OCI-LY7 (cell line): ENCODE measurements at regions not wholly inside any gene's neighbourhood (a gene's known extent, or its start where the extent isn't known, plus 50 kb on each side); places are given as distances from the start of the nearest gene placed in this dataset.

Experiments used
- BruUV-seq: library from RNA; stranded (reverse); fragments of 400-500 nt; replicated peaks from 2 replicates; lab custom pipeline; 2021; lab: Mats Ljungman, UMichigan
- CTCF ChIA-PET: fragments of 300-600 bp; sonication (Branson Sonifier 250); formaldehyde crosslinking; loops from one replicate; lab custom pipeline; 2022; ENCODE audit warnings: antibody characterized with exemption; ENCODE audit not compliant: unreplicated experiment; lab: Charles Lee
- POLR2A ChIA-PET: fragments of 300-600 bp; sonication (Branson Sonifier 250); formaldehyde crosslinking; loops from one replicate; lab custom pipeline; 2022; ENCODE audit warnings: antibody characterized with exemption; lab: Charles Lee
- DNase-seq: peaks from one replicate; pipeline ENCODE4 v3.0.0-alpha.2; 2015; ENCODE audit warnings: low spot score
- H2AFZ ChIP-seq: fragments of 200-600 bp; sonication (generic), shearing (Covaris generic); 2 replicates; pipeline ENCODE4 v1.6.1; 2014; ENCODE audit warnings: mild to moderate bottlenecking, antibody characterized with exemption, low read length, moderate library complexity
- H3K27ac ChIP-seq: fragments of 200-600 bp; sonication (generic); 2 replicates; pipeline ENCODE4 v1.5.1; 2014; ENCODE audit warnings: mixed run types, low read depth, mild to moderate bottlenecking, moderate library complexity, low read length, inconsistent platforms; ENCODE audit not compliant: poor library complexity, severe bottlenecking
- H3K36me3 ChIP-seq: fragments of 200-600 bp; sonication (generic); 2 replicates; pipeline ENCODE4 v1.6.1; 2014; ENCODE audit warnings: mild to moderate bottlenecking, antibody characterized with exemption, low read length, moderate library complexity, mixed read lengths; ENCODE audit not compliant: insufficient read depth
- H3K4me1 ChIP-seq: fragments of 200-600 bp; sonication (generic); 2 replicates; pipeline ENCODE4 v1.5.1; 2014; ENCODE audit warnings: mild to moderate bottlenecking, low read length; ENCODE audit not compliant: insufficient read depth, poor library complexity, severe bottlenecking
- H3K4me2 ChIP-seq: fragments of 200-600 bp; sonication (generic); 2 replicates; pipeline ENCODE4 v1.6.1; 2014; ENCODE audit warnings: mild to moderate bottlenecking, low read length
- H3K4me3 ChIP-seq: fragments of 200-600 bp; sonication (generic); 2 replicates; pipeline ENCODE4 v1.5.1; 2014; ENCODE audit warnings: mild to moderate bottlenecking, low read depth, low read length; ENCODE audit not compliant: poor library complexity, severe bottlenecking
- H3K79me2 ChIP-seq: fragments of 200-600 bp; sonication (generic); 2 replicates; pipeline ENCODE4 v1.6.1; 2016; ENCODE audit warnings: low read depth, mild to moderate bottlenecking, low read length, moderate library complexity, mixed read lengths; ENCODE audit not compliant: insufficient read depth
- H3K9me2 ChIP-seq: fragments of 200-600 bp; sonication (generic); 2 replicates; pipeline ENCODE4 v1.6.1; 2016; ENCODE audit warnings: mild to moderate bottlenecking, low read length, mixed read lengths; ENCODE audit not compliant: insufficient read depth
- H3K9me3 ChIP-seq: fragments of 200-600 bp; sonication (generic); 2 replicates; pipeline ENCODE4 v1.6.1; 2014; ENCODE audit warnings: mild to moderate bottlenecking, mixed run types, low read length, mixed read lengths
- H4K20me1 ChIP-seq: fragments of 200-600 bp; sonication (generic); 2 replicates; pipeline ENCODE4 v1.6.1; 2014; ENCODE audit warnings: mild to moderate bottlenecking, antibody characterized with exemption, low read length, moderate library complexity, mixed read lengths; ENCODE audit not compliant: insufficient read depth
- CTCF ChIP-seq: fragments of 200-600 bp; sonication (generic); conservative IDR thresholded peaks from 2 replicates; pipeline ENCODE4 v1.5.1; 2014; ENCODE audit warnings: mild to moderate bottlenecking, antibody characterized with exemption, low read length, moderate library complexity, mixed read lengths
- EZH2phosphoT487 ChIP-seq: fragments of 200-600 bp; sonication (generic); IDR thresholded peaks from 2 replicates; pipeline ENCODE4 v1.6.1; 2018; ENCODE audit warnings: low read depth, borderline replicate concordance, mild to moderate bottlenecking, mixed run types, antibody characterized with exemption, low read length, moderate library complexity, mixed read lengths
- intact Hi-C: fragments of 100-400 bp; cut with micrococcal nuclease; formaldehyde crosslinking; loops from one replicate; pipeline ENCODE4 v1.10.0; 2022; ENCODE audit not compliant: unreplicated experiment

- POLR2A ChIA-PET, result interaction anchor here (0.6 kb wide), 1 partner anchor 154 kb away, joined by 3 read pairs; no protein-coding TSS in a partner anchor
- H3K9me2 ChIP-seq, result no peaks in the 10 kb centered on the region
- CTCF ChIA-PET, result no interaction called here
- H3K4me3 ChIP-seq, result no peak overlapping the region
- no peaks in the 10 kb centered on the region for H3K4me1 ChIP-seq
- H3K27ac ChIP-seq, result no peak overlapping the region
- H4K20me1 ChIP-seq, result no peaks in the 10 kb centered on the region
- no peak overlapping the region for H3K4me2 ChIP-seq
- TF ChIP-seq EZH2phosphoT487 (no peak), CTCF (no peak)
- no peak for DNase-seq
- H2AFZ ChIP-seq, result no peak overlapping the region
- no TSS peak for BruUV-seq
- H3K36me3 ChIP-seq, result no peaks in the 10 kb centered on the region
- H3K79me2 ChIP-seq, result no peaks in the 10 kb centered on the region
- no peaks in the 10 kb centered on the region for H3K9me3 ChIP-seq
- intact Hi-C loops, result no loop called here
Measured at GRCh38 chr13:59346999-59347723, 816.6 kb downstream of the DIAPH3 start.

- Histone ChIP-seq H3K4me2 (no peak overlapping the region), H3K4me3 (no peak overlapping the region), H3K79me2 (no peaks in the 10 kb centered on the region), H3K4me1 (no peaks in the 10 kb centered on the region), H3K27ac (no peak overlapping the region), H2AFZ (no peak overlapping the region), H3K36me3 (no peaks in the 10 kb centered on the region), H4K20me1 (no peaks in the 10 kb centered on the region), H3K9me2 (no peaks in the 10 kb centered on the region), H3K9me3 (no peaks in the 10 kb centered on the region)
- DNase-seq, result no peak
- ChIA-PET CTCF (no interaction called here), POLR2A (interaction anchor here (0.6 to 0.7 kb wide), 2 partner anchors 148 to 188 kb away, joined by 4 read pairs; no protein-coding TSS in a partner anchor)
- intact Hi-C loops, result no loop called here
- no TSS peak for BruUV-seq
- TF ChIP-seq EZH2phosphoT487, result no peak
Measured at GRCh38 chr13:59348617-59349016, 815.1 kb downstream of the DIAPH3 start.

DNA sequence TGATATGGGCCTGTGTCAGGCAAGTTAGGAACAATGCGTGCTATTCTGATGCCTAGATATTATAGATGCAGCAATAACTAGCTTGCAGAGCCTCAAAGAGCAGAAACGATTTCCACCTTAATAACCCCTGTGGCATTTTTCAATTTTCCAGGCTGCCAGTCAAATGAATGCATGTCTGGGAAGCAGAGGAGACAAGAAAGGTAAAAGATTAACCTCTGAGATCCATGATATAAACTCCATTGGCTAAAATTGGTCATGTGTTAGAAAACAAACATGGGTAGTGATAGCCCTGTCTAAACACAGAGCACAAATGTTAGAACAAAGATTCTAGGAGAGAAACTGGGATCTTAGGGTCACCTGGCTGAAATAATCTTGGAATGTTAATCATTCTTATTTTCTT, 811.1 kb downstream of the DIAPH3 start:
- no peak overlapping the region for H3K4me3 ChIP-seq
- ChIA-PET CTCF (no interaction called here), POLR2A (no interaction called here)
- H3K9me3 ChIP-seq, result no peaks in the 10 kb centered on the region
- DNase-seq, result no peak
- H3K9me2 ChIP-seq, result no peaks in the 10 kb centered on the region
- no peak overlapping the region for H3K27ac ChIP-seq
- no peaks in the 10 kb centered on the region for H4K20me1 ChIP-seq
- no peak overlapping the region for H3K4me2 ChIP-seq
- no peaks in the 10 kb centered on the region for H3K4me1 ChIP-seq
- no peak for TF ChIP-seq EZH2phosphoT487
- TF ChIP-seq CTCF, result no peak
- no peak overlapping the region for H2AFZ ChIP-seq
- no TSS peak for BruUV-seq
- no peaks in the 10 kb centered on the region for H3K36me3 ChIP-seq
- intact Hi-C loops, result no loop called here
- H3K79me2 ChIP-seq, result no peaks in the 10 kb centered on the region
